DOHH2 (cell line): ENCODE measurements at regions not wholly inside any gene's neighbourhood (a gene's known extent, or its start where the extent isn't known, plus 50 kb on each side); places are given as distances from the start of the nearest gene placed in this dataset.

Source experiments
- H3F3A ChIP-seq: fragments of 200-600 bp; sonication (generic), shearing (Covaris generic); 2 replicates; pipeline ENCODE4 v1.6.0; 2016; ENCODE audit warnings: antibody characterized with exemption, mild to moderate bottlenecking; ENCODE audit not compliant: control insufficient read depth, insufficient read depth
- H3K27ac ChIP-seq: fragments of 200-600 bp; sonication (generic); 2 replicates; pipeline ENCODE4 v1.5.1; 2014; ENCODE audit warnings: low read depth, mild to moderate bottlenecking, low read length, moderate library complexity
- H3K27me3 ChIP-seq: fragments of 200-600 bp; sonication (generic); 2 replicates; pipeline ENCODE4 v1.6.1; 2014; ENCODE audit warnings: mild to moderate bottlenecking, low read length, mixed read lengths; ENCODE audit not compliant: control insufficient read depth
- H3K36me3 ChIP-seq: fragments of 200-600 bp; sonication (generic); 2 replicates; pipeline ENCODE4 v1.6.1; 2014; ENCODE audit warnings: mild to moderate bottlenecking, low read length, moderate library complexity, mixed read lengths; ENCODE audit not compliant: control insufficient read depth
- H3K4me1 ChIP-seq: fragments of 200-600 bp; sonication (generic); 2 replicates; pipeline ENCODE4 v1.6.1; 2014; ENCODE audit warnings: mild to moderate bottlenecking, low read length, mixed read lengths; ENCODE audit not compliant: control insufficient read depth
- H3K4me2 ChIP-seq: fragments of 200-600 bp; sonication (generic); 2 replicates; pipeline ENCODE4 v1.6.0; 2014; ENCODE audit warnings: mild to moderate bottlenecking, low read length, moderate library complexity
- H3K4me3 ChIP-seq: fragments of 200-600 bp; sonication (generic); 2 replicates; pipeline ENCODE4 v1.5.1; 2014; ENCODE audit warnings: mild to moderate bottlenecking, low read length, mixed read lengths
- H3K79me2 ChIP-seq: fragments of 200-600 bp; sonication (generic); 2 replicates; pipeline ENCODE4 v1.6.1; 2014; ENCODE audit warnings: mild to moderate bottlenecking, low read length, mixed read lengths; ENCODE audit not compliant: control insufficient read depth
- H3K9me2 ChIP-seq: fragments of 200-600 bp; sonication (generic); replicated peaks from 2 replicates; pipeline ENCODE4 v1.6.1; 2014; ENCODE audit warnings: mild to moderate bottlenecking, low read length, mixed read lengths; ENCODE audit not compliant: control insufficient read depth
- H3K9me3 ChIP-seq: fragments of 200-600 bp; sonication (generic); 2 replicates; pipeline ENCODE4 v1.6.1; 2014; ENCODE audit warnings: antibody characterized with exemption, low read length, mixed read lengths; ENCODE audit not compliant: control insufficient read depth, insufficient read depth
- H4K20me1 ChIP-seq: fragments of 200-600 bp; sonication (generic); 2 replicates; pipeline ENCODE4 v1.6.0; 2014; ENCODE audit warnings: low read depth, mild to moderate bottlenecking, antibody characterized with exemption, low read length, moderate library complexity; ENCODE audit not compliant: control insufficient read depth, insufficient read depth
- EZH2phosphoT487 ChIP-seq: fragments of 200-600 bp; sonication (generic); IDR thresholded peaks from 2 replicates; pipeline ENCODE4 v1.6.1; 2017; ENCODE audit warnings: borderline replicate concordance, mild to moderate bottlenecking, antibody characterized with exemption, low read length, moderate library complexity, mixed read lengths
- TF ChIP-seq, protein P1 (sequence below): fragments of 200-600 bp; sonication (generic); IDR thresholded peaks from one replicate; pipeline ENCODE4 v1.5.1; 2014; ENCODE audit warnings: antibody characterized with exemption, mild to moderate bottlenecking, low read depth, low read length; ENCODE audit not compliant: poor library complexity, severe bottlenecking

DNA sequence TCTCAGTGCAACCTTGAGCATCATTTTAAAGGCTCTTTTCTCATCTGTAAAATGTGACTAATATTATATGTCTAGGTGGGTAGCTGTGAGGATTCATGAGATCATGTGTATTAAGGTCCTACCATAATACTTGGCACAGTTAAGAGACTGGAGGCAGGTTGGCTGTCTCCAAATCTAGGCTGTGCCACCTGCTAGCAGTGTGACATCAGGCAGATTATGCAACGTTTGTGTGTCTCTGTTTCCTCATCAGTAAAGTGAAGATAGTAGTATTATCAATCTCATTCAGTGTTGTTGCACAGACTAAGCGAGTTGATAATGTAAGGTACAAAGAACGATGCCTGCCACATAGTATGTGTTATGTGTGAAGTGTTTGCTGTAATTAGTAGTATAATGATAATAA is 227.4 kb downstream of the SAMD5 start:
- TF ChIP-seq, protein P1, sequence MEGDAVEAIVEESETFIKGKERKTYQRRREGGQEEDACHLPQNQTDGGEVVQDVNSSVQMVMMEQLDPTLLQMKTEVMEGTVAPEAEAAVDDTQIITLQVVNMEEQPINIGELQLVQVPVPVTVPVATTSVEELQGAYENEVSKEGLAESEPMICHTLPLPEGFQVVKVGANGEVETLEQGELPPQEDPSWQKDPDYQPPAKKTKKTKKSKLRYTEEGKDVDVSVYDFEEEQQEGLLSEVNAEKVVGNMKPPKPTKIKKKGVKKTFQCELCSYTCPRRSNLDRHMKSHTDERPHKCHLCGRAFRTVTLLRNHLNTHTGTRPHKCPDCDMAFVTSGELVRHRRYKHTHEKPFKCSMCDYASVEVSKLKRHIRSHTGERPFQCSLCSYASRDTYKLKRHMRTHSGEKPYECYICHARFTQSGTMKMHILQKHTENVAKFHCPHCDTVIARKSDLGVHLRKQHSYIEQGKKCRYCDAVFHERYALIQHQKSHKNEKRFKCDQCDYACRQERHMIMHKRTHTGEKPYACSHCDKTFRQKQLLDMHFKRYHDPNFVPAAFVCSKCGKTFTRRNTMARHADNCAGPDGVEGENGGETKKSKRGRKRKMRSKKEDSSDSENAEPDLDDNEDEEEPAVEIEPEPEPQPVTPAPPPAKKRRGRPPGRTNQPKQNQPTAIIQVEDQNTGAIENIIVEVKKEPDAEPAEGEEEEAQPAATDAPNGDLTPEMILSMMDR: no peak
- no peak for TF ChIP-seq EZH2phosphoT487
- no peak overlapping the region for H3K27ac ChIP-seq
- H3K36me3 ChIP-seq: no peaks in the 10 kb centered on the region
- no peaks in the 10 kb centered on the region for H3K4me1 ChIP-seq
- H3F3A ChIP-seq: no peaks in the 10 kb centered on the region
- no peak overlapping the region for H3K4me2 ChIP-seq
- no peaks in the 10 kb centered on the region for H3K9me3 ChIP-seq
- H3K9me2 ChIP-seq: no peaks in the 10 kb centered on the region
- no peaks in the 10 kb centered on the region for H3K79me2 ChIP-seq
- H3K4me3 ChIP-seq: no peak overlapping the region
- H3K27me3 ChIP-seq: no peaks in the 10 kb centered on the region
- H4K20me1 ChIP-seq: no peaks in the 10 kb centered on the region

DNA sequence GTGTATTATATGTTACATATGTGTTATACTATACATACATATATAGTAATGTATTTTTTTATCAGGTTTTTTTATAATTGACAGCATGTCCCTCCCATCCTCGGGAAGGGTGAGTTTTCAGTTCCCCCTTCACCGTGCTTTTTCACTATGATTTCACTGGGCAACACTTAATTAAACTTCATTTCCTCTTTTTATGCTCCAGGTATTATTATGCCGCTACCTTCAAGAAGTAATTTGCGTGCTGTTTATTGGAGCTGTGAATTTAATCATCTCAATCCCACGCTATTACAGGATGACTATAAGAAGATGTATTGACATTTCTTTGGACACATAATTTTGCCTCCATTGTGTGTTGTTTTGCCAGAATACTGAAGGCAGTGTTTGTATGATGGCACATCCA is 228.6 kb downstream of the SAMD5 start:
- Histone ChIP-seq H3K4me2 (no peak overlapping the region), H3F3A (no peaks in the 10 kb centered on the region), H3K9me2 (no peaks in the 10 kb centered on the region), H3K9me3 (no peaks in the 10 kb centered on the region), H3K4me3 (no peak overlapping the region), H3K27me3 (no peaks in the 10 kb centered on the region), H3K79me2 (no peaks in the 10 kb centered on the region), H3K27ac (no peak overlapping the region), H3K36me3 (no peaks in the 10 kb centered on the region), H4K20me1 (no peaks in the 10 kb centered on the region), H3K4me1 (no peaks in the 10 kb centered on the region)
- TF ChIP-seq, protein P1: no peak
- TF ChIP-seq EZH2phosphoT487: no peak

DNA sequence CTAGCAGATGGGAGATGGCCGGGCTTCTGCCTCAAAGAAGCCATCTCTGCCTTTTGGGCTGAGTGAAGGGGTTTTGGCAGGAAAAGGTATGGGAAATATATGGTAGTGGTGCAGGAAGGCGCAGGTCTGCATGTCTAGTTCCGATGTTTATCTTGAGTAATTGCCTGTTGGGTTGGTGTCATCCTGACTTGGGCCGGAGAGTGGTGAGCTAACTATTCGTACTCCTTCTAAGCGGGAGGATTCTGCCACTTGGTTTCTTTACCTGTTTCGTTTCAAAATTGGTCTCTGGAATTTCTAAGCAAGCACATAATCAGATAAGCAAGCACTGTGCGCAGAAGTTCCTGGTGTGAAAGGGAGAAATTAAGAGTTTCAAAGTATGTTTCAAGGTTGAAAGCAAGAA is 229.6 kb downstream of the SAMD5 start:
- H3K9me3 ChIP-seq: no peaks in the 10 kb centered on the region
- H3K4me1 ChIP-seq: no peaks in the 10 kb centered on the region
- H3K79me2 ChIP-seq: no peaks in the 10 kb centered on the region
- H3K36me3 ChIP-seq: no peaks in the 10 kb centered on the region
- no peak for TF ChIP-seq EZH2phosphoT487
- TF ChIP-seq, protein P1: no peak
- H3K4me2 ChIP-seq: no peak overlapping the region
- no peaks in the 10 kb centered on the region for H4K20me1 ChIP-seq
- H3F3A ChIP-seq: no peaks in the 10 kb centered on the region
- H3K27ac ChIP-seq: no peak overlapping the region
- no peaks in the 10 kb centered on the region for H3K9me2 ChIP-seq
- no peak overlapping the region for H3K4me3 ChIP-seq
- H3K27me3 ChIP-seq: no peaks in the 10 kb centered on the region
